ENCODE measurements at regions not wholly inside any gene's neighbourhood (a gene's known extent, or its start where the extent isn't known, plus 50 kb on each side); places are given as distances from the start of the nearest gene placed in this dataset.
A peak's percentile ranks its signal among the peaks of the same experiment; 100 is the strongest.

DNA sequence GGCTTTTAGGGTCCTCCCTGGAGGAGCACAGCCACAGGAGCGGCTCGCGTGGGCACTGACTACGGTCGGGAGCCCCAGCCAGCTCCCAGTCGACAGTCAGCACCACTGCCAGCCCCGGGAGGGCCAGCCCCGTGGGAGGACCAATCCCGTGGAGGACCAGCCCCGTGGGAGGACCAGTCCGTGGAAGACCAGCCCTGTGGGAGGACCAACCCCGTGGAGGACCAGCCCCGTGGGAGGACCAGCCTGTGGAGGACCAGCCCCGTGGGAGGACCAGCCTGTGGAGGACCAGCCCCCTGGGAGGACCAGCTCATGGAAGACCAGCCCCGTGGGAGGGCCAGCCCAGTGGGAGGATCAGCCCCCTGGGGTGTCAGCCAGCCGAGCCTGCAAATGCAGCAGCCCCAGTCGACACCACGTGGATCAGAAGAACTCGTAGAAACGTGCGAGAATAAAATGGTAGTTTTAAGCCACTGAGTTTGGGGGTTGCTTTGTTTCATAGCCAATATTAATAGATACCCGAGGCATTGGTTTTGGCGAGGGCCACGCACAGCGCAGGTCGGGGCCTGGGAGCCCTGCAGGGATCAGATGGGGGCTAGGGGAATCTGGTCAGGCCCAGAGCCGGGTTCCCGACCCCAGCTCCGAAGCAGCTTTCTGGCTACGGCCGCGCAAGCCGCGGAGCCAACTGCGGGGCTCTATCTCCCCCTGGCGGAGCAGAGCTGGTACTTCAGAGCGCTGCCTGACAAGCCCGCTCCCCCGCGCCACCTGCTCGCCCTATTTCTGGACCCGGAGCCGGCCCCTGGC, 73.0 kb downstream of the TEX51 start:
- peak overlapping the region; percentile 40; the same call in 1 of the 2 replicates for H3K27ac ChIP-seq
- TF ChIP-seq, protein P1, sequence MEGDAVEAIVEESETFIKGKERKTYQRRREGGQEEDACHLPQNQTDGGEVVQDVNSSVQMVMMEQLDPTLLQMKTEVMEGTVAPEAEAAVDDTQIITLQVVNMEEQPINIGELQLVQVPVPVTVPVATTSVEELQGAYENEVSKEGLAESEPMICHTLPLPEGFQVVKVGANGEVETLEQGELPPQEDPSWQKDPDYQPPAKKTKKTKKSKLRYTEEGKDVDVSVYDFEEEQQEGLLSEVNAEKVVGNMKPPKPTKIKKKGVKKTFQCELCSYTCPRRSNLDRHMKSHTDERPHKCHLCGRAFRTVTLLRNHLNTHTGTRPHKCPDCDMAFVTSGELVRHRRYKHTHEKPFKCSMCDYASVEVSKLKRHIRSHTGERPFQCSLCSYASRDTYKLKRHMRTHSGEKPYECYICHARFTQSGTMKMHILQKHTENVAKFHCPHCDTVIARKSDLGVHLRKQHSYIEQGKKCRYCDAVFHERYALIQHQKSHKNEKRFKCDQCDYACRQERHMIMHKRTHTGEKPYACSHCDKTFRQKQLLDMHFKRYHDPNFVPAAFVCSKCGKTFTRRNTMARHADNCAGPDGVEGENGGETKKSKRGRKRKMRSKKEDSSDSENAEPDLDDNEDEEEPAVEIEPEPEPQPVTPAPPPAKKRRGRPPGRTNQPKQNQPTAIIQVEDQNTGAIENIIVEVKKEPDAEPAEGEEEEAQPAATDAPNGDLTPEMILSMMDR (conservative IDR thresholded peaks at IDR 0.05): peak; percentile 90
- TF ChIP-seq ZFX (IDR thresholded peaks at IDR 0.05): no peak

DNA sequence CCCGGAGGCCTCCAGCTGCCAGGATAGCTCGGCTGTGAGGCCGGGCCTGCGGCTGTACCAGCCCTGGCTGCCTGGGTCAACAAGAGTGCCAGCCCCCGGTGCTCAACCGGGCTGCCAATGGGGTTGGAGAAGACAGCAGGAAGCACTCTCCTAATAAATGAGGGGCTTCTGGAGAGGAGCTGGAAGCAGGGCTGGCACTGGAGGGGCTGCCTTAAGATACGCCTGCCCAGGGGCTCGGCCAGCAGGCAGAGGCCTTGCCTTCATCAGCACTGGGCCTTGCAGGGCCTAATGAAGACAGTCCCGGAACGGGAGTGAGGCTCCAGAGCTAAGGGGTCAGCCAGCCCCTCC, 73.6 kb downstream of the TEX51 start:
- TF ChIP-seq ZFX (IDR thresholded peaks at IDR 0.05): no peak
- TF ChIP-seq, protein P1 (conservative IDR thresholded peaks at IDR 0.05): peak; percentile 39
- peak overlapping the region; percentile 40; the same call in 1 of the 2 replicates for H3K27ac ChIP-seq

DNA sequence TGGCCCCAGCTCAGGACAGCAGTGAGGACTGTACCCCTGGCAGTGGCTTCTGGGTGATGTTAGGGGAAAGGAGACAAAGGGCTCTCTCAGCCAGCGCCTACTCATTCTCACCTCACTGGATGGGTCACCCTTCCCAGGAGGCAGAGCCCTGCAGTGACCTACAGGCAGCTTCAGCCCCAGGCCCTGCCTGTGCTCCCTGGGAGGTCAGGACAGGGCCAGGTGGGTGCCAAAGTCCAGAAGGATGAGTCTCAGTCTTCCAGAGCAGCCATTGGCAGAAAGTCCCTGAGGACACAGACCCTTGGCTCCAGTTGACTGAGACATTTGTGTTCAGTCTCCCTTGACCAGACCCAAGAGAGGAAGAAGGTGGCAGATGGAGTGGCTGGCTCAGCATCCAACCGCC, 75.1 kb downstream of the TEX51 start:
- H3K27ac ChIP-seq: no peak overlapping the region
- TF ChIP-seq ZFX (IDR thresholded peaks at IDR 0.05): no peak
- TF ChIP-seq, protein P1 (conservative IDR thresholded peaks at IDR 0.05): no peak

DNA sequence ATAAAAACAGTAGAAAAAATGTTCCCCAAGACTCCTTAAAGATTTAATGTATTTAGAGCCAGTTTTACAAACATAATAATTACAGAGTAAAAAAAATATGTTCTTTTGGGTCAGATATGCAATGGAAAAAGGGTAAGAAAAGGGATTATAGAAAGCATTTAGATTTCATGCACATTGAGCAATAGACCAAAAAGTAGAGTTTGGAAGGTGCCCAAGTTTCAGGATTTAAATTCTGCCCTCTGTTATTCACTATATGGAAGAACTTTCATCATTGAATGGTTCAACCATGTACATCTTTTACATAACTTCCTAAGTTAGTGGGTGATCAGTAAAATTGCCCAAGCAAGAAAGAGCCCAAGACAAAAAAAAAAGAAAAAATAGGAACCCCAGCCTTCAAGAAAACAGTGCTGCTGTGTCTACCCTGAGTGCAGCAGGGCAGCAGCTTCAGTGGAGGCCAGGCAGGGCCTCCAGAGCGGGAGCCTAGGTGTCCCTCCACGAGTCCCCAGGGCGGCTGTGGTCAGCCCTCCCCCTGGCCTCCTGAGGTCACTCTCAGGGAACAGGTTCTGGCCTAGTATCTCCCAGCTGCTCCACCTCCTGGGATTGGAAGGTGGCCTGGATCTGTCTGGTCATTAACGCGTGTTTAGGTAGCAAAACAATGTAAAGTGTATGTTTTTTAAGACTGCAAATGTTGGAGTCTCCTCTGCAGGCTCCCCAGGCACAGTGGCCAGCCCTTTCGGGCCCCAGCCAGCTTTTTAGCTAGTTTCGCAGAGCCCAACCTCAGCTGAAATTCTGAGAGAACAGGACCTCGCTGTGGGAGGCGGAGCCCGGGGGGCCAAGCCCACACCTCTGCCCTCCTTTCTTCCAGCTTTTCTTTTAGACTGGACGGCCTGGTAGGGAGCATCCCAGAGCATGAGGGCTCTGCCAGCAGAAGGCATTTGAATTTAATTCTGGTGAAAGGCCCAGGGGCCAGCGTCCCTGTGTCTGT, 77.3 kb downstream of the TEX51 start:
- TF ChIP-seq, protein P1 (conservative IDR thresholded peaks at IDR 0.05): no peak
- TF ChIP-seq ZFX (IDR thresholded peaks at IDR 0.05): no peak
- H3K27ac ChIP-seq: no peak overlapping the region

DNA sequence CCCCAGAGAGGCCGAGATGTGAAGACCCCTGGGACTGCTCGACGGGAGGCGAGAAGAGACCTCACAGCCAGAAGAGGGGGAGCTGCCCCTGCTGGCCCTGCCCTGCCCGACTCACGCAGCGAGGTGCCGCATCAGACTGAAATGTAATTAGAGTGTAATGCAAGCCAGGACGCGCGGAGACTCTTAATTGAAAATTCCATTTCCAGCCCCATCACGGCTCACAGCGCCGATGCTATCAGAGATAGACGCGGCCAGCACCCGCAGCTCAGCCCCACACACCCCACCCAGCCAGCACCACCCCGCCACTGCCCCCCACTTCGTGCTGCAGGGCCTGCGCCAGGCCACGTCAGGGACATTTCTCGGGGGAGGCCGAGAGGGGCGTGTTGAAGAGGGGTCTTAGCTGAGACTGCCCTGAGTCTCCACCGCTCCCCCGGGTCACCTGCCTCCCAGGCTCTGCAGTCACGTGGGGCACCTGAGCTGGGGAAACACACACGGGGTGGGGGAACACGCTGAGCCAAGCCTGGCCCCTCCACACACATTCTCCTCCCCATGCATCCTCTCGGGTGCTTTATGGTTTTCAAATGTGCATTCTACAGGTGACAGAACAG, 78.1 kb downstream of the TEX51 start:
- no peak for TF ChIP-seq ZFX (IDR thresholded peaks at IDR 0.05)
- TF ChIP-seq, protein P1 (conservative IDR thresholded peaks at IDR 0.05): no peak
- H3K27ac ChIP-seq: no peak overlapping the region

DNA sequence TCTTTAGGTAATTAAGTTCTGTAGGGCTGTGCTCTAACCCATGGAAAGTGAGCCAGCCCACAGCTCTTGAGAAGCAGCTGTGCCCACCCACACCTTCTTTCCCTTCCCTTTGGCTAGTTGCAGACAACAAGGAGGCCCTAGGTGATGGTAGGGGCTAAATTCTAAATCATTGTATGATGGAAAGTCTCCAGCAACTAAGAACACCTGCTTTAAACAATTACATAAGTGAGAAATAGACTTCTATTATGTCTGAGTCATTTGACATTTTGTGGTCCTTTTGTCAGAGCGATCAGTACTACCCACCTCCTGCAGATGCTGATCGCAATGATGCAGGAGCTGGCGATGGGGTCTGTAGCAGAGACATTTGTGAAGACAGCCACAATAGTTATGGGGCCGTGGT, 79.6 kb downstream of the TEX51 start:
- TF ChIP-seq, protein P1 (conservative IDR thresholded peaks at IDR 0.05): no peak
- TF ChIP-seq ZFX (IDR thresholded peaks at IDR 0.05): no peak

More for the DNA sequence above, 79.6 kb downstream of the TEX51 start:
- H3K27ac ChIP-seq: no peak overlapping the region

All from C4-2B (cell line).